ENCODE measurements at regions not wholly inside any gene's neighbourhood (a gene's known extent, or its start where the extent isn't known, plus 50 kb on each side); places are given as distances from the start of the nearest gene placed in this dataset.
"Not testable (repeated sequence)": the region's sequence is repeated elsewhere in the genome, so short reads cannot be mapped to it uniquely, and the experiment has no call there.

- no peak for FAIRE-seq
- DNase-seq (ENCODE audit: insufficient read length, low spot score): no peak
Measured at GRCh38 chr13:18995259-18995873, 186.3 kb downstream of the TUBA3C start.

GRCh38 chr13:18993884-18994660 is 187.6 kb downstream of the TUBA3C start:
- DNase-seq (ENCODE audit: insufficient read length, low spot score) (no peak), FAIRE-seq (no peak)

GRCh38 chr13:18992791-18993190 is 188.8 kb downstream of the TUBA3C start:
- DNase-seq (ENCODE audit: insufficient read length, low spot score) (no peak), FAIRE-seq (no peak)

- DNase-seq (ENCODE audit: insufficient read length, low spot score): no peak
- no peak for FAIRE-seq
Measured at GRCh38 chr13:18991060-18991459, 190.6 kb downstream of the TUBA3C start.

GRCh38 chr13:18978447-18978846 is 203.2 kb downstream of the TUBA3C start:
- DNase-seq (ENCODE audit: insufficient read length, low spot score) (no peak), FAIRE-seq (no peak)

GRCh38 chr13:18977857-18978256 is 203.8 kb downstream of the TUBA3C start:
- DNase-seq (ENCODE audit: insufficient read length, low spot score) (no peak), FAIRE-seq (no peak)

GRCh38 chr13:18971576-18972219 is 209.9 kb downstream of the TUBA3C start:
- DNase-seq (ENCODE audit: insufficient read length, low spot score) (no peak), FAIRE-seq (no peak)

GRCh38 chr13:18965347-18965855 is 216.2 kb downstream of the TUBA3C start:
- FAIRE-seq (no peak), DNase-seq (ENCODE audit: insufficient read length, low spot score) (no peak)

- DNase-seq (ENCODE audit: insufficient read length, low spot score) (no peak), FAIRE-seq (no peak)
Measured at GRCh38 chr13:18964942-18965341, 216.7 kb downstream of the TUBA3C start.

GRCh38 chr13:18963684-18964083 is 217.9 kb downstream of the TUBA3C start:
- not testable (repeated sequence) for FAIRE-seq; DNase-seq (ENCODE audit: insufficient read length, low spot score)

GRCh38 chr13:18962168-18962734 is 219.4 kb downstream of the TUBA3C start:
- no peak for DNase-seq (ENCODE audit: insufficient read length, low spot score)
- no peak for FAIRE-seq

- no peak for DNase-seq (ENCODE audit: insufficient read length, low spot score)
- no peak for FAIRE-seq
Measured at GRCh38 chr13:18961383-18962117, 220.1 kb downstream of the TUBA3C start.

- FAIRE-seq (no peak), DNase-seq (ENCODE audit: insufficient read length, low spot score) (no peak)
Measured at GRCh38 chr13:18960637-18961227, 220.9 kb downstream of the TUBA3C start.

- no peak for FAIRE-seq
Measured at GRCh38 chr13:18959996-18960395, 221.6 kb downstream of the TUBA3C start.

GRCh38 chr13:18959229-18959628 is 222.4 kb downstream of the TUBA3C start:
- no peak for FAIRE-seq

More at GRCh38 chr13:18959996-18960395, 221.6 kb downstream of the TUBA3C start:
- DNase-seq (ENCODE audit: insufficient read length, low spot score): no peak

GRCh38 chr13:18956473-18957078 is 225.0 kb downstream of the TUBA3C start:
- DNase-seq (ENCODE audit: insufficient read length, low spot score): no peak
- FAIRE-seq: no peak

More at GRCh38 chr13:18959229-18959628, 222.4 kb downstream of the TUBA3C start:
- DNase-seq (ENCODE audit: insufficient read length, low spot score): no peak

GRCh38 chr13:18954254-18954653 is 227.4 kb downstream of the TUBA3C start:
- DNase-seq (ENCODE audit: insufficient read length, low spot score): no peak
- FAIRE-seq: no peak

GRCh38 chr13:18953139-18953930 is 228.3 kb downstream of the TUBA3C start:
- DNase-seq (ENCODE audit: insufficient read length, low spot score) (no peak), FAIRE-seq (no peak)

Data from HTR-8/SVneo (cell line).